ENCODE measurements at regions not wholly inside any gene's neighbourhood (a gene's known extent, or its start where the extent isn't known, plus 50 kb on each side); places are given as distances from the start of the nearest gene placed in this dataset.

DNA sequence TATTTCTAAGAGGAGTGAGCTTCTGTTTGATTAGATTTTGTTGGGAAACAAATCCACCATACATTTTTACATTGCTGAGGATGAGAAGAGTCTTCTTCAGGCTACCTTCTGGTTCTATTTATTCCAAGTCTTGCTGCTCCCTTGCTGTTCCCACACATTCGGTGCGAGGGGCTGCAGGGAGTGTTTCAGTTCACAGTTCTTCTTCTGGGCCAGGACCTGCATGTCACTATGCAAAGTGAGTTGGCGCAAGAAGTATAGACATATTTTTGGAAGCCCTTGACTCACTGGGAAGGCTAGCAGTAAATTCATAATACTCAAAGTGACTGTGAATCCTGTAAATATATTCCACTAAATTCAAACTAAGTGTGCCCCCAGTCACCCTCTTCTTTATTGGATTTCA is 657.9 kb downstream of the TAF11L14 start:
- TF ChIP-seq, protein P1, sequence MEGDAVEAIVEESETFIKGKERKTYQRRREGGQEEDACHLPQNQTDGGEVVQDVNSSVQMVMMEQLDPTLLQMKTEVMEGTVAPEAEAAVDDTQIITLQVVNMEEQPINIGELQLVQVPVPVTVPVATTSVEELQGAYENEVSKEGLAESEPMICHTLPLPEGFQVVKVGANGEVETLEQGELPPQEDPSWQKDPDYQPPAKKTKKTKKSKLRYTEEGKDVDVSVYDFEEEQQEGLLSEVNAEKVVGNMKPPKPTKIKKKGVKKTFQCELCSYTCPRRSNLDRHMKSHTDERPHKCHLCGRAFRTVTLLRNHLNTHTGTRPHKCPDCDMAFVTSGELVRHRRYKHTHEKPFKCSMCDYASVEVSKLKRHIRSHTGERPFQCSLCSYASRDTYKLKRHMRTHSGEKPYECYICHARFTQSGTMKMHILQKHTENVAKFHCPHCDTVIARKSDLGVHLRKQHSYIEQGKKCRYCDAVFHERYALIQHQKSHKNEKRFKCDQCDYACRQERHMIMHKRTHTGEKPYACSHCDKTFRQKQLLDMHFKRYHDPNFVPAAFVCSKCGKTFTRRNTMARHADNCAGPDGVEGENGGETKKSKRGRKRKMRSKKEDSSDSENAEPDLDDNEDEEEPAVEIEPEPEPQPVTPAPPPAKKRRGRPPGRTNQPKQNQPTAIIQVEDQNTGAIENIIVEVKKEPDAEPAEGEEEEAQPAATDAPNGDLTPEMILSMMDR (IDR thresholded peaks at IDR 0.05): no peak
- TF ChIP-seq ZFX (IDR thresholded peaks at IDR 0.05; ENCODE audit: borderline replicate concordance): no peak

Data from 22Rv1 (cell line).